GM18868 (cell line): ENCODE measurements at regions not wholly inside any gene's neighbourhood (a gene's known extent, or its start where the extent isn't known, plus 50 kb on each side); places are given as distances from the start of the nearest gene placed in this dataset.

Experiments used
- ATAC-seq: cut with Tn5 transposase; IDR thresholded peaks from one replicate; pipeline ENCODE4 v1.9.1; 2021; ENCODE audit warnings: mild to moderate bottlenecking, moderate library complexity; ENCODE audit not compliant: unreplicated experiment

DNA sequence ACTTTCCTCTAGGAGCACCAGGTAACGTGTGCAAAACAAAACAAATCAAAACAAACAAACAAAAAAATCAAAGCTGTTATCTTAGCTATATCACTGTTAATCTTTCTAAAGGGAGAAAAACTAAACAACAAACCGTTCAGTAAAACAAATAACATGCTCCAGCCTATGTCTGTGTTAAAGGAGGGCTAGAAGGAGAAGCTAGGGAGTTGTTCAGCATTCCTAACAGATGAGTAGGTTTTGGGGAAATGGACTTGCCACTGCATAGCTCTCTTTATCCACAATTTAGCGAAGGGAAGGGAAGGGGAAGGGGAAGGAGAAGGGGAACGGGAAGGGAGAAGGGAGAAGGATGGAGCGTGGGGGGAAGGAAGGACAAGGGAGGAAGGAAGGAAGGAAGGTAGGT lies 134.2 kb upstream of the AKR1E2 start:
- ATAC-seq = no peak

DNA sequence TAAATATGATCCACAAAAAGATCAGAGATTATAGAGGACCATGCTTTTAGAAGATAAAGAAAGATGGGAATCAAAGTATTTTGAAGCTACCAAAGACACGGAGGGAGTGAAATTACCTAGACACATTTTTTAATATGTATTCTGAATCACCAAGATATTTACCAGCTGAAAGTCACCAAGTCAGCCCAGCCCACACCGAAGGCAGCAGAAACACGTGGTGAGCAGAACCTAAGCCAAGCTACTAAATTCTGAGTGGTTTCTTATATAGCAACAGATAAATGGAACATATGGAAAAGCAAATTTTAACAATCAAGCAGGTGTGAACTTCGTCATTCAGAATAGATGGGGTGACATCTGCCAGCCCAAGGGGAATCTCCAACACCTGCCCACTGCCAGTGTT lies 134.7 kb upstream of the AKR1E2 start:
- ATAC-seq = no peak

DNA sequence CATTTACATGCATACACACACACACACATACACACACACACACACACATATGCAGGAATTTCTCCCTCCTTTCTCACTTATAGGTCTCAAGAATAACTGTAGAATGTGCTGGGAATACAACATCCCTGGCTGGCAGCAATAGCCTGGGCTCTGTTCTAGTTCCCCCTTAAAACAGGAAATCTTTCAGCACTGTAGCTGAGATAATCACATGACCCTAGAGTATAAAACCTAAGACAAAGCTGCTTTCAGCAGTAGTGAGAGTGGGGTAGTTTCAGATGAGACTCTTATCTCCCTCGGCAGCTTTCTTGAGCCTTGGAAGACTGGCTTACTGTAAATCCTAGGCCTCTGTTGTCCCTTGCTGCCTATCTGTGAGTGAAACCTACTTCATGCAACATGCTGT lies 137.4 kb upstream of the AKR1E2 start:
- peak; percentile 76 for ATAC-seq

DNA sequence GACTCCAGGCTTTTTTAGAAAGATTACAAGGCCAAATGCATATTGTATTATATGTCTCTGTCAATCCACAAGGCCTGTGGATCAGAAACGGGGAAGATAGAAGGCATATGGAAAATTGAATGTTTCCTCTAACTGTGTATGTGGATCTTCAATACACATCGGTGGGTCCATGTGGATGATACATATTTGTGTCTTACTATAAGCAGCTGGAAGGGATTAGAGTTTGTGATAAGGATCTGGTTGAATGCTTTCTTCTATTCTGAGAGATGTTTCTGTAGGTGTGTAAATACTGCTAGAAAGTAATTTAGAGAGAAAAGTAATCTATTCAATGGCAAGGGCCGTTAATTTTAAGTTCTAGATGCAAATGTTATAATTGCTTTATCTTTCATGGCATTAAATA lies 137.8 kb upstream of the AKR1E2 start:
- no peak for ATAC-seq

DNA sequence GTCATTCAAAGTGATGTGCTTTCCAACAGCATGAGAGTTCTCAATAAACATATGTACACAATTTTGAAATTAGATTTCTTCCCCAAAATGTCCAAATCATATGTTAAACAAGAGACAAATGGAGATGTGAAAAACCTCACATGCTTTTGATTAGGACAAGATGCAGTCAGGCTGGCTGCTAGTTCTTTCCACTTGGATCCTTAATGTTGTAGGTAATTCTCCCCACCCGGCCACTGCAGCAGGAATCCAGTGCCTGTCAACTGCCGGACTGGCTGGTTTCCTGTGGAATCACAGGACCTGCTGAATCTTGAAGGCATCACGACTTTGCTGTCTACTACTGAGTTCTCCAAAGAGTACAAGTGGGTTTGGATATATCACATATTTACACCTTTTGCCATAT lies 138.6 kb upstream of the AKR1E2 start:
- ATAC-seq = no peak

DNA sequence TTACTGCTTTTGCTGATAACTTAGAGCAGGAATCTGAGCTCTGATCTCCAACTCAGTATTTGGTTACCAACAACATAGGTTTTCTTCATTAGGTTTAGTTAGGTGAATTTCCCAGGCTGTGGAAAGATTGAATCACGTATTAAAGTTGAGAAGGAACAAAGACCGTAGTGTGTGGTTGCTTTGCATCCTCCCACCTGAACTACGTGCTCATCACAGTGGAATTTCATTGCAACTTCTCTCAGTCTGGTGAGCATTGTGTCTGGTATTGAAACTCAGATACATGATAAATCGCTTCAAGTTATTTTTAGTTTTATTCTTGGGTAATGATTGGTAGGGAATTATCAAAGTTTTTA lies 139.4 kb upstream of the AKR1E2 start:
- ATAC-seq = no peak

DNA sequence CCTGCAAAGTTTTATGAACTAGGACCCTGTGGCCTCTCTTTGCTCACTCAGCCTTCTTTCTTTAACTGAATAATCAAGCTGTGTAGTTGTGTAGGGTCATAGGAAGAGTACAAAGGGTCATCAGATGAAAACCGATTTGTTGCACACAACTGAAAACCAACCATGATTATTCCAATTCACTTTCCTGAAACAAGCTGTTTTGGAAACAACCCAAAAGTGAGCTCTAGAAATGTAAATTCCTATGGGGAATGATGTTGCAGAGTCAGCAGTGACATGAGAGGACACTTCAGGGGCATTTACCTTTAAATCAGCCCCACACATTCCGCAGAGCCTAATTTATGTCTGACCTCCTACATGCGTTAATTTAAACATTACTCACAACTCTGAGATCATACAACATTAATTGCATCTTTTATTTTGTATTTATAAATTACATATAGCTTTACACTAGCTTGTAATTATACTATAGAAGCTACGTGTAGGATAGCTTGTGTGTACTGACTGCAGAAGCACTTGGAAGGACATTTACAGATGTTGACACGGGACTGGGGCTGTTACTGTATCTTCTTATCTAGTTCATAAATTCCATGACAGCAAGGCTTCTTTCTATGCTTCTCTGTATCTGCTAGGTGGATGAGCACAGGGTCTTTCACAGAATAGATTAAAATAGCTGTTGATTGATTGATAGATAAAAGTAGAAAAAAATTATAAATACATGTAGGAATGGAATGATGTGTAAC lies 139.9 kb upstream of the AKR1E2 start:
- no peak for ATAC-seq

DNA sequence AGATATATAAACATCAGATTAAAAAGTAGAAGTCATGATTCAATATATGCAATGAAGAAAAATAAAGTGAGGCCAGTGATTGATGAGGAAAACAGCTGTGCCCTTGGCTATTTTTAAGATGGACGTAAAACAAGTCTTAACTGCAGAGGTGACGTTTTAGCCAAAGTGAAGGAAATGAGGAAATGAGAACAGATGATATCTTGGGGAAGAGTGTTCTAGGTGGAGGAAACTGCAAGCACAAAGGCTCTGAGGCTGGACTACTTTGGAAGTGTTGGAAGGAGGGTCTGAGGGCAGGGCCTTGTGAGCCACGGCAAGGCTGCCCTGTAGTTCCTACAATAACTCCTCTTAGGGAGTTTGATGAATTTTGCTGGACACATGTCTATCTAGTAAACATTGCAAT lies 140.5 kb upstream of the AKR1E2 start:
- ATAC-seq = no peak

DNA sequence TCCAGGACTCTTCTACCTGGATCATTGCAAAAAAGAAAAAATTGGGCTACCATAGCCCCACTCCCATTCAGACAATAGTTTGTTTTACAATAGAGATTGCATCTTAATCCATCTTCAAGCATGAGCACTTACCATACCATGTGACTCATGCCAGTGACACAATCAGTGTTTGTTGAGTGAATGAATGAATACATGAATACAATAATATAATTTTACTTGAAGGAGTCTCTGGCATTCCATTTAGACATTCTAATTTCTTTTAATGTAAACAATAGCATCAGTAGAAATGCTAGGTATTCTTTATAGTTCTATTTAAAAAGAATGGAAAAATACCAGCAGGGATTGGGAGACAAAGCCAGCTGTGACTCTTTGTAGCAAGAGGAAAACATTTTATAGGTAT lies 141.6 kb upstream of the AKR1E2 start:
- no peak for ATAC-seq

DNA sequence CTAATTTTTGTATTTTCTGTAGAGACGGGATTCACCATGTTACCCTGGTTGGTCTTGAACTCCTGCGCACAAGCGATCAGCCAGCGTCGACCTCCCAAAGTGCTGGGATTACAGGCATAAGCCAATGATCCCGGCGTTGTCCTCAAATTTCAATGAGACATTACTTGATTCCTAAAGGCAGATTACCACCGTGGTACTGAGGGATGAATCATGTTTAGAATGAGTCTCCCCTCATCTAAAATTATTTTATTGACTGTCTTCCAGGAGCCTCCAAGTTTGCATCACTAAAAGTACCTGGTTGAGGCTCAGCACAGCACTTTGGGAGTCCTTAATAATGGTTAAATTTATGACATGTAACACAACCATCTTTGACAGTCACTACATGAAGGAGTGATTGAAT lies 142.2 kb upstream of the AKR1E2 start:
- ATAC-seq = no peak

DNA sequence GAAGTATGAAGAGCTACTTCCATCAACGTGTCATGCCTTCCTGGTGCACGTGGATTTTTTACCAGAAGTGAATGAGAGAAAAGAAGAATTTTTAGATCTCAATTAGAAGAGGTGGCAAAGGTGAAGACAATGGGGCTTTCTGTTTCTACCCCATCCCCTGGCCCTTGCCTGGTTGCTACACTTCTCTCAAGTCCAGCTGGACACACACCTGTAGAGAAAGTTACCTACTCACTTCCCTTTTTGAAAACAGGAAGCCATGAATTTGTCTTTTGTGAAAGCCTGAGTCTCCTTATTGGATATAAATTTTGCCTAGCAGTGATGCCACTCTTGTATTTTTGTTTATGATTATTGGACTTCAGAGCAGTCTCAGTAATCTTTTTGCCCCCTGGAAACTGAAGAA lies 142.9 kb upstream of the AKR1E2 start:
- ATAC-seq = no peak

DNA sequence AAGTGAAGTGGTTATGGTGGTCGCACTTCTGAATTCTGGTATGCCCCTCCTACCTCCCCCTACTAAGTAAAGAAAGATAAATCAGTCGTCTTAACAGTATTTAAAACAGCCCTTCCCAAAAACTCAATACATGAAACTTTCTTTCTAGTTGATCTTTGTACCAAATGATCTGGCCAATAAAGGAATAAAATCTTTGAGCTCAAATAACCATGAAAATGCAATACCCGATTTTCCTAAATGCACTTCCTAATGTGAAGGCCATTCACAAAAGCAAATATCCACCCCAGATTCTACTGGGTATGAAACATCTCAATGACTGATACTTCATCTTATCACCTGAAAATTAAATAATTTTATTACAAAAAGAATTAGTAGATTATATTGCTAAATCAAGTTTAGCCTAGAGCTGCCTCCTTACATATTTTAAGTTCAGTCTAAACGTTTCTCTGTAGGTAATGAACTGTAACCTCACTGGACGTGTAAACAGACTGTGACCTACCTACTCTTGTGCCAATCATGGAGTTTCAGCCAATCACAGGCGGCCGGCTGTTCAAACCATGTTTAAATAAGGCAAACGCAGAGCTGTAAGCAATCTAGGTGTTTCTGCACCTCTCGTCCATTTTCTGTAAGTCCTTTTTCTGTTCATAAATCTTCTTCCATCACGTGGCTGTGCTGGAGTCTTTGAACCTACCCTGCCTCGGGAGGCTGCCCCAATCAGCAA lies 146.9 kb upstream of the AKR1E2 start:
- ATAC-seq = no peak

DNA sequence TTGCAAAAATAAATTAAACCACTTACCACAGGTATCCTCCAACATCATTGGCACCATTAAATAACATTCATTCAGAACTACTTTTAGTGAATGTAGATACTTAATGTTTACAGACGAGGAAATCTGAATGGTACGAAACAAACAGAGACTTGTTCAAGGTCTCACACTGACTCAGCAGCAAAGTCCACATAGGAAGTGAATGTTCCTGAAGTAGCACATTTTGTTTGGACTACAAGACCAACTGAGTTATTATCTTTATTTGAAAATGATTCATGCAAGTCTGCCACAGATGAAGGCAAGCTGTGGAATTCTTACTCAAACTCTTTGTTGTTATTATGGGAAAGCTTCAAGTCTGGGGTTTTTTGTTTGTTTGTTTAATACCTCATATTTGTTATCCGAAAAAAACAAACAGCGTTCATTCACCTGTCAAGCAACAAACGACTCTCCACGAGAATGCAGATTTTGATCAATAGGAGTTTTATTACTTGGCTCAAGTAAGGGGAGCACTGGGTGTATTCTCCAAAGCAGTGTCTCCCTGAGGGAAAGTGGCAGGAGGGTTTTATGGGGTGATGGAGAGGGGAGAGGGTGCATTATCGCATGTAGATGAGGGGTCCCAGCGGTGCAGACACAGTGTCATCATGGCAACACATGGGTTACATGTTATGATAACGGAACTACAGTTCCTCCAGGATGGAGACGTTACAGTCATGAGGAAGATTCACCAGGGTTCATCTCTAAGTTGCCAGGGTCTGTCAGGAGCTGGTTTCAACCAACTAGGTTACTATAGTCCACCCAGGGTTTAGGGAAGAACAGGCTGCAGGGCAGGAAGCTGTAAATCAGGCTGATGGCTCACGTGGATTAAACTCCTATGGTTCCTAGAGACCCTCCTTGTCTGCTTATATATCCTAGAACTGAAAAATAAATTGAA lies 147.7 kb upstream of the AKR1E2 start:
- ATAC-seq = no peak

DNA sequence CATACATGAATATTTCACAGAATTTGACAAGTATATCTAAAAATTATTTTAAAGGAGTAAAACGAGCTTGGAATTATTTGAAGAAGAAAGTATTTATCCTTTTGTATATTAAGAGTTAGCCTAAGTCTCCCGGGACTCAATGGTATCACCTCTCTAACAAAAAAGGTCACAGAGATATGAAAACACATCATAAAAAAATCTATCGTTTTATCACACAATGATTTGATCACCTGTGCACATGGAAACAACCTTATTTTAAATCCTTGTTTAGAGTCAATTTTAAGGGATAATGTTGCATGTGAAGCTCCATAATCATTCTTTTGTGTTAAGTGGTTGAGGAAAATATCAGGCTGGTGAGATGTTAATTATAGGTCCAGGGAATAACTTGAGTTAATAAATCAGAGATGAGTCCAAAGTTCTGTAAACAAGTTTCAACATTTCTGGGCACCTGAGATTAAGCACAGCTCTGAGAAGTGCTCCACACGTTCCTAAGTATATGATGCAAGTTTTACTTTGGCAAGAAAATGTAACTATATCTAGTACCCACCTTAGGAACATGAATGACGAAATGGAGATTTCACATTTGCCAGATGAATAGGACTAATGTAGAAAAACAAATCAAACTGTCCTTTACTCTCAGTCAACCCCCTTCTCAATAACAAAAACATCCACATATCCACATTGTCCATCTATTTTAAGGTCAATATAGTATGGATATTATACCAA lies 148.5 kb upstream of the AKR1E2 start:
- ATAC-seq = no peak

DNA sequence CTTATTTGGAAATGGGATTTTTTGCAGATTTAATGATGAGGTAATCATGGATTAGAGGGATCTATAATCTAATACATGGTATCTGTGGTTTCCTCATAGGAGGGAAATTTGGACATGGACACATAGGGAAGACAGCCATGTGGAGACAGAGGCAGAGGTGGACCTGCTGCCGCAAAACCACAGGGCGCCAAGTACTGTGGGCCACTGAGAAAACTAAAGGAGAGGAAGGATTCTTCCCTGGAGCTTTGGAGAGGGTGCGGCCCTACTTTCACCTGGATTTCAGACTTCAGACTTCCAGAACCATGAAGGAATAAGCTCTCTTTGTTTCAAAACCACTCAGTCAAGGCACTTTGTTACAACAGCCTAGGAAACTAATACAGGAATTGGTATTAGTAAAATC lies 149.4 kb upstream of the AKR1E2 start:
- no peak for ATAC-seq

DNA sequence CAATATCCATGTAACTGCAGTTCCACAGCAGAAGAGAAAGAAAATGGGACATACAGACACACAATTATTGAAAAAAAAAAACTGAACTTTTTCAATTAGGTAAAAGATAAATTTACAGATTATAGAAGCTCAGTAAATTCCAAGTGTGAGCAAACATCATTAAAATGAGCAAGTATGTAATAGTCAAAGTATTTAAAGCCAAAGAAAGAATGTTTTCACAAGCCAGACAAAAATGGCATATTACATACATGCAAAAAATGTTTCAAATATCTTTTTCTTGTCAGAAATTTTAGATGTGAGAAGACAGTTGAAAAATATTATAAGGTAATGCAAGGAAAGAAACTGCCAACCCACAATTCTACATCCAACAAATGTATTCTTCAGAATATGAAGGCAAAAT lies 150.2 kb upstream of the AKR1E2 start:
- no peak for ATAC-seq

DNA sequence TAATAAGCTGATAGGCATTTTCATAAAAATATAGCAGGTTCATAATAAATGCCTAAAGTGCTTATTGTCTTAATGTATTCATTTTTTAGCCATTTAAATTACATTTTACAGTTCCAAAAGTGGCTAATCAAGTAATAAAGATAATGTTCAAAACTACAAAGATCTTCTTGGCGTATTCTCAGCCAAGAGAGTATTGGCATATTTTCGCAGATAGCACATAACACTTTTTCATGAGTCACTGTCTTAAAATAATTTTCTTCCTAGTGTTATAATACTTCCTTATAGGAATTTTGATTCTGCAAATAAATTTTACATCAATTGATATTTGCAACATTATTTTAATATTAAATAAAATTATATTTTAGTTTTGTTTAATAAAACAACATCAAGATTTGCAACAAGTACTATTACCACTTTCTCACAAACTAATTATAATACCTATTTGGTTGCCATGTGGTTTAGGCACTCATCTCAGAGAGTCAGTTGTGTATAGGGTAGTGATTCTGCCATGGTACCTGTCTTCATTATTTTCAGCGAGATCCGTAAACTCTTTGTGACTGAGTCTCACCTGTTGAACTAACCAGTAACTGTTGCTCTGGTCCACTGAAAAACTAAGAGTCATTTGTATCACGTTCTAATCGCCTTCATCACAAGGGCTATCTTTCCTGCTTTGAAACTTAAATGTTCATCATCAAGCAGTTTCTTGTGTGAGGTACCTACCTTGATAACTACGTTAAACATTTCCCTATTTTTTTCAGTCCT lies 152.5 kb upstream of the AKR1E2 start:
- ATAC-seq = no peak

DNA sequence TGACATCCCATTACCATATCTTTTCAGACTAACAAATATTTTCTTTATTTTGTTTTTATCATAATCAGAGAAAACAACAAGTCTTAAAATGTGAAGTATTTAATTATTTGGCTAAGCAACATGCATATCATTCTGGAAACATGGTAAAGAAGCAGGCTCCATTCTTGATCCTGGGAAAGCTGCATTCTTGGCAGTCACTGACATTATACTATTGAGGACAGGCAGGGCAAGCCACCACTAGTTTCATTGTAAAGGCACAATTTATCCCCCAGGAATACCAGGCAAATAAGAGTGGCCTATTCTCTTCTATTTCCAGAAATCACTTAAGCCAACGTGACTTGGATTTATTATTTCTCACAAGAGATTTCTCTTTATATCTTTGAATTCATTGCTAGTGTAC lies 153.8 kb upstream of the AKR1E2 start:
- no peak for ATAC-seq

DNA sequence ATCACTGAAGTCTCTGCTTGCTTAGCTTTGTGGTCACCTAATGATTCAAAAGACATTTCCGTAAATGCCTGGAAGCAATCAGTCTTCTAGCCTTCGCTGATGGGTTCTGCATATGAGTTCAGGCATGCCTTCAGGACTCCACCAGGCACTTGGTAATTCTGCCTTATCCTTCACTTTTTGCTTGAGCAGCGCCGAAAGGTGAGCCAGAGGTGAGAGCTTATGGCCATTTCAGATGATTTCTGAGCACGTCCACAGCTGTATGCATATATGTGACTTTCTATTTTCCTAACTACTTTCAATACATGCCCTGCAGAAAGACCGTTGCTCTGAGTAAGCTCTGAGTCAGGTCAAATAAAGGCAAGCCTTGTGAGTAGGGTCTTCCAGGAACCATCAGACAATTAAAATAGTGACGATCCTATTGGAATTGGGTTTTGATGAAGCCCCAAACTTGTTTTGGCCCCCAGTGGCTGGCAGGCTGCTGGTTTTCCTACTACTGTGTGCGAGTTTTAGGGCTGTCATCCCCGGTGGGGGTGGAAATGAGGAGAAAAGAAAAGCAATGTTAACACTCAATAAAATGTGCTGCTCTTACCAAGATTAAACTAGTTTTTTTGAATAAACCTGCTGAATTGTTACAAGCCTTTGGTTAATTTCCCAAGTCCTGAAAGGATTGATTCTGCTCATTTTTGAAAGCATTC lies 154.4 kb upstream of the AKR1E2 start:
- no peak for ATAC-seq

DNA sequence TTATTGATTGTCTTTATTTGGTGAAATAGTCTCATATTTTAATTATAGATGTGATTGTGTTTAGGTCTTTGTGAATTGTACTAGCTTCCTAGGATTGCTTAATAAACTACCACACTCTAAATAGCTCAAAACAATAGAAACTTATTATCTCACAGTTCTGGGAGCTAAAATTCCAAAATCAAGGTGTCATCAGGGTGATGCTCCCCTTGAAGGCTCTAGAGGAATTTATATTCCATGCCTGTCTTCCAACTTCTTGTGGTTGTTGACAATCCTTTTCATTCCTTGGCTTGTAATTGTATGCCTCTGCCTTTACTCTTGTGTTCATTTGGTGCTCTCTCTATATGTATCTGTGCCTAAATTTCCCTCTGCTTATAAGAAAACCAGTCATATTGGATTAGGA lies 155.3 kb upstream of the AKR1E2 start:
- no peak for ATAC-seq
